ENCODE measurements at regions not wholly inside any gene's neighbourhood (a gene's known extent, or its start where the extent isn't known, plus 50 kb on each side); places are given as distances from the start of the nearest gene placed in this dataset.

GRCh38 chr13:90094357-90094756 lies 1253.1 kb upstream of the MIR17HG start:
- TF ChIP-seq POLR2AphosphoS5 (IDR thresholded peaks at IDR 0.05) (no peak), POLR2A (IDR thresholded peaks at IDR 0.05) (no peak)
- TF ChIP-seq, protein P1, sequence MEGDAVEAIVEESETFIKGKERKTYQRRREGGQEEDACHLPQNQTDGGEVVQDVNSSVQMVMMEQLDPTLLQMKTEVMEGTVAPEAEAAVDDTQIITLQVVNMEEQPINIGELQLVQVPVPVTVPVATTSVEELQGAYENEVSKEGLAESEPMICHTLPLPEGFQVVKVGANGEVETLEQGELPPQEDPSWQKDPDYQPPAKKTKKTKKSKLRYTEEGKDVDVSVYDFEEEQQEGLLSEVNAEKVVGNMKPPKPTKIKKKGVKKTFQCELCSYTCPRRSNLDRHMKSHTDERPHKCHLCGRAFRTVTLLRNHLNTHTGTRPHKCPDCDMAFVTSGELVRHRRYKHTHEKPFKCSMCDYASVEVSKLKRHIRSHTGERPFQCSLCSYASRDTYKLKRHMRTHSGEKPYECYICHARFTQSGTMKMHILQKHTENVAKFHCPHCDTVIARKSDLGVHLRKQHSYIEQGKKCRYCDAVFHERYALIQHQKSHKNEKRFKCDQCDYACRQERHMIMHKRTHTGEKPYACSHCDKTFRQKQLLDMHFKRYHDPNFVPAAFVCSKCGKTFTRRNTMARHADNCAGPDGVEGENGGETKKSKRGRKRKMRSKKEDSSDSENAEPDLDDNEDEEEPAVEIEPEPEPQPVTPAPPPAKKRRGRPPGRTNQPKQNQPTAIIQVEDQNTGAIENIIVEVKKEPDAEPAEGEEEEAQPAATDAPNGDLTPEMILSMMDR (IDR thresholded peaks at IDR 0.05) = no peak

All from prostate gland (tissue), 2 donors.